ENCODE measurements at regions not wholly inside any gene's neighbourhood (a gene's known extent, or its start where the extent isn't known, plus 50 kb on each side); places are given as distances from the start of the nearest gene placed in this dataset.

DNA sequence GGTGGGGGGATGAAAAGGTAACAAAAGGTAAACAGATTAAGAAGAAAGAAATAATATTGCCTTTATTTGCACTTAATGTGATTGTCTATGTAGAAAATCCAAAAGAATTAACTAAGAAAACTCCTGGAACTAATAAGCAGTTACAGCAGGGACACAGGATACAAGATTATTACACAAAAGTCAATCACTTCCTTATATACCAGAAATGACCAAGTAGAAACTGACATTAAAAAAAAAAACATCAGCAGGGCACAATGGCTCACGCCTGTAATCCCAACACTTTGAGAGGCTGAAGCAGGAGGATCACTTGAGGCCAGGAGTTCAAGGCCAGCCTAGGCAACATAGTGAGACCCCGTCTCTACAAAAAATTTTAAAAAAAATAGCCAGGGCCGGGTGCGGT, 123.2 kb upstream of the RIPOR2 start:
- no peaks in the 10 kb centered on the region for H3K23me2 ChIP-seq (ENCODE audit: insufficient read length, low read depth, low read length, poor library complexity, severe bottlenecking)

More for the DNA sequence above, 123.2 kb upstream of the RIPOR2 start:
- no peak overlapping the region for H3T11ph ChIP-seq (ENCODE audit: low read length)
- peaks cover 9 to 14% of the 10 kb centered on the region in 2 experiments; a peak in 4 of 5 replicates for H3K9me3 Mint-ChIP-seq
- H4K20me1 ChIP-seq (ENCODE audit: control insufficient read depth, insufficient read depth, insufficient read length): no peaks in the 10 kb centered on the region
- H3K27me3 ChIP-seq (ENCODE audit: insufficient read depth, low read length): no peaks in the 10 kb centered on the region
- H2BK5ac ChIP-seq (ENCODE audit: insufficient read length, low read length): no peak overlapping the region
- no peak overlapping the region for H3K27ac Mint-ChIP-seq
- no CpG with 5 or more reads among the region's 4 CpGs for WGBS (ENCODE audit: extremely low coverage, insufficient read length, low lambda C conversion rate)
- no peaks in the 10 kb centered on the region for H3K9me3 ChIP-seq (ENCODE audit: control insufficient read depth, low read depth, low read length)
- H2AK5ac ChIP-seq (ENCODE audit: insufficient read length, low read length): no peak overlapping the region
- H2BK15ac ChIP-seq (ENCODE audit: low read depth, low read length): no peak overlapping the region
- no peak overlapping the region for H2AFZ ChIP-seq (ENCODE audit: low read length)
- peaks cover 2 to 11% (median 9%) of the 10 kb centered on the region in 3 experiments; a peak in 5 of 7 replicates for H3K36me3 Mint-ChIP-seq (ENCODE audit: insufficient read depth in 1 of 3, low read depth in 3 of 3)
- peaks cover 25 to 27% of the 10 kb centered on the region in 2 experiments for H3K4me1 Mint-ChIP-seq
- no peak overlapping the region for H2BK120ac ChIP-seq (ENCODE audit: low read depth, low read length, poor library complexity, severe bottlenecking)
- no peaks in the 10 kb centered on the region for H3K79me1 ChIP-seq (ENCODE audit: insufficient read depth, low read depth, low read length, poor library complexity, severe bottlenecking)
- H3K4me3 Mint-ChIP-seq: no peak overlapping the region
- H3K4me2 ChIP-seq (ENCODE audit: insufficient read depth, insufficient read length, low read length): no peak overlapping the region
- H4K5ac ChIP-seq (ENCODE audit: insufficient read length, low read depth, low read length): no peak overlapping the region
- TF ChIP-seq, protein P1, sequence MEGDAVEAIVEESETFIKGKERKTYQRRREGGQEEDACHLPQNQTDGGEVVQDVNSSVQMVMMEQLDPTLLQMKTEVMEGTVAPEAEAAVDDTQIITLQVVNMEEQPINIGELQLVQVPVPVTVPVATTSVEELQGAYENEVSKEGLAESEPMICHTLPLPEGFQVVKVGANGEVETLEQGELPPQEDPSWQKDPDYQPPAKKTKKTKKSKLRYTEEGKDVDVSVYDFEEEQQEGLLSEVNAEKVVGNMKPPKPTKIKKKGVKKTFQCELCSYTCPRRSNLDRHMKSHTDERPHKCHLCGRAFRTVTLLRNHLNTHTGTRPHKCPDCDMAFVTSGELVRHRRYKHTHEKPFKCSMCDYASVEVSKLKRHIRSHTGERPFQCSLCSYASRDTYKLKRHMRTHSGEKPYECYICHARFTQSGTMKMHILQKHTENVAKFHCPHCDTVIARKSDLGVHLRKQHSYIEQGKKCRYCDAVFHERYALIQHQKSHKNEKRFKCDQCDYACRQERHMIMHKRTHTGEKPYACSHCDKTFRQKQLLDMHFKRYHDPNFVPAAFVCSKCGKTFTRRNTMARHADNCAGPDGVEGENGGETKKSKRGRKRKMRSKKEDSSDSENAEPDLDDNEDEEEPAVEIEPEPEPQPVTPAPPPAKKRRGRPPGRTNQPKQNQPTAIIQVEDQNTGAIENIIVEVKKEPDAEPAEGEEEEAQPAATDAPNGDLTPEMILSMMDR (conservative IDR thresholded peaks at IDR 0.05): no peak
- H3K27me3 Mint-ChIP-seq (ENCODE audit: low read depth): peaks cover 2% of the 10 kb centered on the region; the same call in 1 of the 2 replicates
- no peak overlapping the region for H4K91ac ChIP-seq (ENCODE audit: insufficient read length, low read depth, low read length)
- no peak overlapping the region for H3K4ac ChIP-seq (ENCODE audit: low read depth, low read length)
- no peak overlapping the region for H3K56ac ChIP-seq (ENCODE audit: insufficient read length, low read depth, low read length)
- no peak overlapping the region for H3K23ac ChIP-seq (ENCODE audit: insufficient read length, low read depth, low read length)
- no peak overlapping the region for H3K14ac ChIP-seq (ENCODE audit: insufficient read depth, low read length)
- H3K18ac ChIP-seq (ENCODE audit: insufficient read length, low read depth, low read length): no peak overlapping the region
- no peak overlapping the region for H2BK20ac ChIP-seq (ENCODE audit: low read depth, low read length, poor library complexity, severe bottlenecking)
- no peaks in the 10 kb centered on the region for H3K79me2 ChIP-seq (ENCODE audit: insufficient read depth, low read length)
- H4K8ac ChIP-seq (replicated peaks; ENCODE audit: insufficient read length, low read depth, low read length): no peak overlapping the region
- no peak overlapping the region for H3K9ac ChIP-seq (ENCODE audit: extremely low read depth, insufficient read length, low read length)
- H3K27ac ChIP-seq (ENCODE audit: insufficient read length, low read depth, low read length): no peak overlapping the region
- no peak overlapping the region for H2BK12ac ChIP-seq (ENCODE audit: insufficient read length, low read depth, low read length)
- DNase-seq: no peak
- peaks cover 2% of the 10 kb centered on the region; the same call in 1 of the 2 replicates for H3K4me1 ChIP-seq (ENCODE audit: insufficient read depth, low read length)

Measured in H9 (cell line).